NCI-H69 (cell line): ENCODE measurements at regions not wholly inside any gene's neighbourhood (a gene's known extent, or its start where the extent isn't known, plus 50 kb on each side); places are given as distances from the start of the nearest gene placed in this dataset.
A peak's percentile ranks its signal among the peaks of the same experiment; 100 is the strongest.
"Not testable (repeated sequence)": the region's sequence is repeated elsewhere in the genome, so short reads cannot be mapped to it uniquely, and the experiment has no call there.

ENCODE experiments used
- DNase-seq: peaks from one replicate; lab custom pipeline; 2025; lab: John Stamatoyannopoulos, UW

DNA sequence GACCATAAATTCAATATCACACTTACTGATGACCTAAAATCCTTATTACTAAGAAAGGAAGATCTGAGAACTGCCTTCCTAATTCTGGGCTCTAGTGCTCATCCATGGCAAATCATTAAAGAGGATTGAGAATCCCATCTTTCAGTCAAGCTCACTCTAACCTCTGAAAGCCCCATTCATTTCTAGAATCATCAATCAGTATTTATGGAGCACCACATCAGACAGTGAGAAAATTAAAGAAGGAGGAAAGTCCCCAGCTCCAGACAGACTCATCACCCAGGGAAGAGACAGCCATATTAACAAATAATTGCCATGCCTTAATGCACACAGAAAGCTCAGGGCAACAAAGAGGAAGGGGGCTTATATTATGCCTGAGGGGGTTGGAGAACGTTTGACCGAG, 256.1 kb upstream of the SOX9 start:
- no peak for DNase-seq

DNA sequence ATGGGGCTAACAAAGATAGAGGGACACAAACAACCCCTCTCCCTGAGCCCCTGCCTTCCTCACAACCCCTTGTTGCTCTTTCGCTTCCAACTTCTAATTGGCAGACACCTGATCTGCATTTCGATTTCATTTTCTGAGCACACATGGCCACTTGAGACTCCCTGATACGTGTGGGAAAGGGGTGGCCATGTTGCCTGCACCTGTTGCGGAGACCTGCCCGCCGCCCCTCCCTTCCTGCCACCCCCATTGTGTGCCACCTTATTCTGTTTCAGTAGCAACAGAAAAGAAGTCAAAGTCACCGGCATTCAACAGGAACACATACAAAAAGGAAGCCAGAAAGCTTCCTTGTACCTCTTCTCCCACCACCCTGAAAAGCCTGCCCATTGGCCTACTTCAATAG, 254.7 kb upstream of the SOX9 start:
- DNase-seq: no peak

DNA sequence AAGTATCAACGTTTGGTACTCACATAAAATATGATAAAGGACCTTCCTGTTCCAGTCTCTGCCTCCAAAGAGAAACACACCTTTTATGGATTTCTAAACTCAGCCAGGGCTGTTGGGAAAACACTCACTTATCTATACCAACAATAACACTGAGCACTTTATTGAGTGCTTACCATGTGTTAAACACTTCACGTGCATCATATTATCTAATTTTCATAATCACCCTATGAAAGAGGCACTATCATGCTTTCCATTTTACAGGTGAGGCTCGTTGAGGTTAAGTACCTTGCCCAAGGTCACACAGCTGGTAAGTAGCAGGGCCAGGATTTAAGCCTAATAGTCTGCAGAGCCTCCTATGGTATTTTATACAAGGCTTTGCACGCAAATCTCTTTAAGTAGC, 251.5 kb upstream of the SOX9 start:
- no peak for DNase-seq

DNA sequence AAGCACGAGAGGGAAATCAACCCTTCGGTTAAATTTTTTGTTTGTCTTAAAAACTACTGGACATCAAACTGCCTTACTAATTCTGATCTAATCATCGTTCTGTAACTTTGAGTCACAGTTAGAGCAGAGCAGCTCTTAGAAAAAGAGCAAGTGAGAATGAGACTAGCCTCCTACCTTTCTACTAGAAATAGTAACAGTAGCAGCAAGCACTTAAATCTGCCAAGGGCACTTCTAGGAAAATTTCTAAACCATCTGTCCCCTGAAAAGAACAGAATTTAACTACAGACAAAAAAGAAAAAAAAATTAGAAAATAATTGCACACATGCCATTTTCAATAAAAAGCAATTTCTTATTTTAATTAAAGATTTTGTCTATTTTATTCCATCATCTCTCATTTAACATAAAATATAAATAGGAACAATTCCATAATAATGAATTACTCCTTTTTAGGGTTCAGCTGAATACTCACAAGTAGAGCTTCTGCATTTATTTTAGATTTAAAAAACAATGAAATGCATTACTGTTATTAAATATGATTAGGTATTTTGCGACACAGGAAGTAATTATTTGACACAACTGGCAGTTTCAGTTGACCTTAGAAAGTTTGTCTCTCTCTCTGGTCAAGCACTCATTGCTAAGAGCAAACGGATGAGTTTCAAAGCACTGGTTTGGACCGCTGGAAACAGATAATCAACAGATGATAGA, 250.8 kb upstream of the SOX9 start:
- peak; percentile 24 for DNase-seq

DNA sequence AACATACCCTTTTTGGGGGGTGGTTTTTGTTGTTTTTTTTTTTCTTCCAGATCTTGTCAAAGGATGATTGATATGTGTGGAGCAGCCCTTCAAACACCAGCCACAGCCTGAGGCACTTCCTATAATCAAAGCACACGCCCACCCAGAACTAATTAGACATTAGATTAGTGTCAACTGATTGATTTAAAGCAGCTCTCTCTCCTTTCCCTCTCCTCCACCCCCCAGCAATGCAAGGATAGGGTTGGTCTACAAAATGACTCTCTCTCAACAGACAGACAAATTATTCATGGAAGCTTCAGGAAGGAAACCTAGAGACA, 250.3 kb upstream of the SOX9 start:
- peak; percentile 87 for DNase-seq

DNA sequence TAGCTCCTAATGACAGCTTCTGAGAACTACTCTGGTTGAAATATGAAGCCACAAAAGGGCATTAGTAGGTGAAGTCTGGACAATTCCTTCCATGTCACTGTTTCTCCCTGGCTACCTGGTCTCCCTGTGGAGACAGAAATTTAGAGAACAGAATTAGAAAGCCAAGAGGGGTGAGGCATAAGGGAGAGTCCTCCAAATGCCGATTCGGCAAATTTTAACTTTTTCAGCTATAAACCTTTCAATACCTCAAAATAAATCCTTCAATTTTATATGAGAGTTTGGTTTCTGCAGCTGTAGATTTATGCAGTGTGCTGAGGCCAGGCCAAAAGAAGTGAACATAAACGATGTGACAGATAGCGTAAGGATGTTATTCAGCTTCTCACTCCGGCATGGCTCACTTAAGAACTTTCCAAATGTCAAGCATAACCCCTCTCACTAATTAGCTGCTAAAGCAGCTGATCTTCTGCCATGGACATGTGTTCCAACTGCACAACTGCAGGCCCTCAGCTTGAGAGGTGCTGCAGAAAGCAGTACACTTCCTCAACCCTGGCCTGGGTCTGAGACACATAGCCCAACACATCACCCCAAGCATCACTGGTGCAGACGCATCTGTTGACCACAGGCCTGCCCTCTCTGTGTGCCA, 247.9 kb upstream of the SOX9 start:
- DNase-seq: no peak

DNA sequence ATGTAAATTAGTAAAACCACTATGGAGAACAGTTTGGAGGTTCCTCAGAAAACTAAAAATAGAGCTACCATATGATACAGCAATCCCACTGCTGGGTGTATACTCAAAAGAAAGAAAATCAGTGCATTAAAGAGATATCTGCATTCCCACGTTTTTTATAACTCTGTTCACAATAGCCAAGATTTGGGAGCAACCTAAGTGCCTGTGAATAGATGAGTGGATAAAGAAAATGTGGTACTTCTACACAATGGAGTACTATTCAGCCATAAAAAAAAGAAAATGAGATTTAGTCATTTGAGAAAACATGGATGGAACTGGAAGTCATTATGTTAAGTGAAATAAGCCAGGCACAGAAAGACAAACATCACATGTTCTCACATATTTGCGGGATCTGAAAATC, 246.0 kb upstream of the SOX9 start:
- not testable (repeated sequence) for DNase-seq

DNA sequence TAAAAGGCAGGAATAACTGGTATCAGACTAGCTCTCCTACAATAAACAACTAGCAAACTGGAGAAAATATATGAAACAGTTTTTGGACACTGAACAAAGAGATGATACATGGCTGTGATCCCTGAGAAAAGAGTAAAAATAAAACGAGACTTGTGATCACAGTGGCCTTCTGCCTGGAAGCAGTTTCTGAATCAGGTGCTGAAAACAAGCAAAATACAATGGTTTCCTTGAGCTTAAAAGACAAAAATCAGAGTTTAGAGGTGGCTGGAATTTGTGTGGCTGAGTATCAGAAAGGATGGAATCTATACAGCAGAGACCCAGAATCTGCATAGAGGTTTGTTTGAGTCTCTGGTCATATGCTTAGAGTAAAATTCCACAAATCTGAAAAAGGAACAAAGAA, 242.5 kb upstream of the SOX9 start:
- DNase-seq: no peak

DNA sequence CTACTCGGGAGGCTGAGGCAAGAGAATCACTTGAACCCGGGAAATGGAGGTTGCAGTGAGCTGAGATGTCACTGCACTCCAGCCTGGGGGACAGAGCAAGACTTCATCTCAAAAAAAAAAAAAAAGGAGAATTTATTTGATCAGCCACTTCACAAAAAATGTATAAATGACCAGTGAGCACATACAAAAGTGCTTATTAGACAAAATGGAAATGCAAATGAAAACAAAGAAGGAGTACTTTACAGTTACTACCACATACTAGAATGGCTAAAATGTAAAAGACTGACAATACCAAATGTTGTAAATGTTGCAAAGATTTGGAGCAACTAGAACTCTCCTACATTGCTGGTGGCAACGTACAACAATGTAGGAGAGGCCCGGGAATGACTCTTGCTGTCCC, 241.8 kb upstream of the SOX9 start:
- no peak for DNase-seq

DNA sequence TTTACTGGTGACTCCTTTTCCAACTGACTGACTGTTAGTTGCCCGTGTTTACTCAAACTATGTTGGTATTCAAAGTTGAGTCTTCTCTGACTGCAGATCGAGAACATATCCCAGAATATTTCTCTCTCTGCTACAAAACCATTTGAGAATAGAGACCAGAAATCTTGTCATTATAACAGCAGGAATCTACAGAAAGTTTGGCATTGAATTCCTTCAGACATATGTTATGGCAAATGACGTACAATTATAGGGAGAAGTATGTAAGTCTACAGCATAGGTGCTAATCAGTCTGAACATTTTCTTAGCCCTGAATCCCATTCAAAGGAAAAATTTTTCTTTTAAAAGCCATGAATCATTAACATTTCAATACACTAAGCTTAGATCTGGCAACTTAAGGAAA, 239.8 kb upstream of the SOX9 start:
- no peak for DNase-seq

DNA sequence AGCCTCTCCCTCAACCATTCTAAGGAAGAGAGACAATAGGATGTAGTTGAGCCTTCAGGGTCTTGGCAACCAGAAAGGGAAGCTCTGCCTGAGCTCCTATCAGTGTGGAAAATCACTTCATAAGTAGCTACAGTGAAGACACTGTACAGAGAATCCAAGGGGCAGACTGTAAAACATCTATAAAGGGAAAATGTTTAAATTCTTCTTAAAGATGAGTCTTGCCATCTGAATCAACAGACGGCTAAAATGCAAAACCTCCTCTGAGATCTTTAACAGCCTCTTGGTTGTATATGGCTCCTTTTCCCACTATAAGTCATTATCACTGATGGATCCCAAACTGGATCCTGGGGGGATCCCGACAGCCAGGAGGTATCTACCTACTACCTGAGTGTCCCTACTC, 239.2 kb upstream of the SOX9 start:
- DNase-seq: no peak

DNA sequence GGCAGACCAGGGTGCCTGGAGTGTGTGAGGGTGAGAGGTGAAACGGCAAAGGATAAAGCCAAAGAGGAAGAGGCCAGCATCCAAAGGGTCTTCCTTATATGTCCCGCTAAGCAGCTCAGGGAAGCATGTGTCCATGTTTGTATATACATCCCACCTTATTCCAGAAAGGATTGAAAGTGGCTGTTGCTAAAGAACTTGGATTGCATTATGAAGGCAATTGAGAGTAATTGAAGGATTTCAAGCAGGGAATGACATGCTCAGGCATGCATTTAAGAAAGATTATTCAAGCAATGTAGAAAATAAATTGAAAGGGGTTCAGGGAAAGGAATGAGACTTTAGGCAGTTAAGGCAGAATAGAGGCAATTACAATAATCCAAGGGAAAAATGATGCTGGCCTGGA, 237.6 kb upstream of the SOX9 start:
- DNase-seq: no peak

DNA sequence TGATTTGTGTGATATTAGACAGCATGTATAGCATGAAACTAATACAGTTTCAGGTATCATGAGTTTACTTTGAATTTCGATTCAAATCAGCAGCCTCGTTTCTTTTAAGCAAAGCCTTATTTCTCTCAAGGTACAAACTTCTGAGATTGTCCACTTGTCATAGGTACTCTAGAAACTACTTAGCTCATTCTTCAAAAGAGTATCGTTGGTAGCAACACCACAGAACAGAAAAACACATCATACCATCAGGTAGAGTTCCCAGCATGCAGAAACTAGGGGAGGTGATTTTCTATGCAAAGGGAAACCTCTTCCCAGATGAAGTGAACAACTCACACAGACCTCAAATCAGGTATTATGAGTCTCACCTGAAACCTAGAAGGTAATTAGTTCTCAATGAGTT, 237.0 kb upstream of the SOX9 start:
- no peak for DNase-seq

DNA sequence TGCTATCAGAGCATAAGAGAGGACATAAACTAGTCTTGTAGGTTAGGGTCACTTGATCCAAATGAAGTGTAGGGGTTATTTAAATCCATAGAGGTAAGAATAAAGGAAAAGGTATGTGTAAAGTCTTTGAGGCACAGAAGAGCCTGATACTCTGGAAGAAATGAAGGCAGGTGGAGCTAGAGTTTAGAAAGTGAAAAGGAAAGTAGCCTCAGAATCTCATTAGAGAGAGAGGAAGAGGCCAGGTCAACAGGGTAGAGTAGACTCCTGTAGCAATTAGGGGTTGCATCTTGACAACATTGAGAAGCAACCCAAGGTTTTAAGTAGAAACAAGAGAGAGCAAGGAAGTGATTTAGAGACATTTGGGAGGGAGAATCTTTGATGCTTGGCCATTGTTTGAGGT, 235.2 kb upstream of the SOX9 start:
- no peak for DNase-seq

DNA sequence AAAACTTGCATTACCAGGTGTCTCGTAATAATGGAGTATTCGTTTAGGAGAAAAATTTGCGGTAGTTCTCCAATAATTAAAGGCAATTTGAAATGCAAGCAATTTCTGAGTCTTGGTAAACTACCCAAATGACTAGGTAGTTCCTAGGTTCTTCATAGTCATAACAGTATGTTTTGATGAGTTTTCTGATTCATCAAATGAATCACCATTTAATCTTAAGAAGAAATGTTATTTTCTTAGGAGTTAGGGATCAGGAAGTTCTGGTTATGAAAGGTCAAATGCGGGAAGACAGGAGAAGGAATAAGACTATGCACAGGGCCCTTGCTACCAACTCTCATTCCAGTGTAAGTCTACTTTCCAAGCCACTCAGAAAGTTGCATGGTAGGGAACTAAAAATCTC, 221.5 kb upstream of the SOX9 start:
- no peak for DNase-seq

DNA sequence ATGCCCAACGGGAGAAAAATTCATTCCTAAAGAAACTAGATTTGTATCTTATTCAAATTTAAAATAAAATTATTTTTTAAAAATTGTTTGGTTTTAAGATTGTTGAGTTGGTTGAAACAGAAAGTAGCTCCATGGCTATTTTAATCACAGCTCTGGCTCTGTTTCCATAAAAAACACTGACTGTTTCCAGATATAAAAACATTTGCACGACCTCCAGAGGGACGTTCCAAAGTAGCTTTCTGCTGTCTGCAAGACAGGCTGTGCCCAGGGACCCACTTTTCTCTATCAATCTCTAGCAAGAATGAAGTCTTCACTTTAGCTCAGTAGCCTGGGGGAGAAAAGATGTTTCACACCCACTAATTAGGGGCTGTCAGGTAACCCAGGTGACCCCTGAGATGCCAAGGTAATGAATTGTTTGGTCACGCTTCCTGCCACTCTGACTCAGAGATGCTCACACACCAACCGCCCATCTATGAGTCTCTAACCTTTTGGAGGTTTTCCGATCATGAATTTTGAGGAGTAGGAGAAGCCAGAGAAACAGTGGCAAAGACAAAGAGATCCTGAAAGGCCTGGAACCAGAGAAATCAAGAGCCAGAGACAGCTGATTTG, 220.1 kb upstream of the SOX9 start:
- peak; percentile 96 for DNase-seq

DNA sequence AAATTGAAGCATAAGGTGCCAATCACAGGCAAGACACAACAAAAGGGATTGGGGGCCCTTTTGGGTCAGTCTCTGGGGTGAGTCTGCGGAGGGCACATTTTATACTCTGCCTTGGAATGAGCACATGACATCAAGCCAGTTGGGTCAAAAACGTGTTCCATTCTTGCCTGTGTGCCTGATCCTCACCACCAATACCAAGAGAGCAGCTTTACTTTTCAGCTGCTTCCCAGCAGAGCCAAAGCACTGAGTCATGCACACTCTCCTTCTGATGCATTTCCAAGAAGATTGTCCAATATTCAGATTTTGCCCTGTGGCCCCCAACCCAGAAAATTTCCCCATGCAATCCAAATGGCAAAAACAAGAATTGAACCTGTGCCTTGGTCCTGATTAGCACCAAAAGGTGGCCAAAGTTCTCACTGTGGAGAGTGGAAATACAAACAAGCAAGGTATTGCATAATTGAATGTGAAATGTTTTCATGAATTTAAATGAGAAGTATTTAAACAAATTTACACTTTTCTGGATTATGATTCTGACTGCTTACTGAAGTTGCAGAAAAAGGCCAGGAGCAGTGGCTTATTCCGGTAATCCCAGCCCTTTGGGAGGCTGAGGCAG, 217.8 kb upstream of the SOX9 start:
- no peak for DNase-seq

DNA sequence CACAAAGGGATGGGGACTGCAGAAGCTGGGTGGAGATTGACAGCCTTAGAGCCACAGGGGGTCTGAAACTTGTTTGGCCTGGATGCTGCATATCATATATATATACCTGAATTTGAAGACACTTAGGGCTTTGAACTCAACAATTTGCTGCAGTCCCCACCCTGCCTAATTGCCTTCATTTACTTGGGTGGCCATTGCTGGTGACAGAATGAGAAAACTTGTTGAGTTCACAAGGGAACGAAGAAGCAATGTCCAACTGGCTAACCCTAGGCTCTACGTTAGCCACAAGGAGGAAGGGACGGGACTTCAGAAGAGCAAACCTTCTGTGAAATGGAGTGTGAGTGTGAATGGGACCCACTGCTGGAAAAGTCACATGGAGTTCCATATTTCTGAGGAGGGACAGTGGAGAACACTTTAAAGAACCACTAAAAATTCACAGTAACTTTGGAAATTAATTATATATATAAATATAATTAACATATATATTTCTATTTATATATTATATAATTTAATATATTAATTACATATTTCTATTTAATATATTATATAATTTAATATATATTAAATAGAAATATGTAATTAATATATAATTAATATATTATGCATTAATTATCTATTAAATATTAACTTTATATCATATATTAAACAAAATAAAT, 215.3 kb upstream of the SOX9 start:
- peak; percentile 64 for DNase-seq

DNA sequence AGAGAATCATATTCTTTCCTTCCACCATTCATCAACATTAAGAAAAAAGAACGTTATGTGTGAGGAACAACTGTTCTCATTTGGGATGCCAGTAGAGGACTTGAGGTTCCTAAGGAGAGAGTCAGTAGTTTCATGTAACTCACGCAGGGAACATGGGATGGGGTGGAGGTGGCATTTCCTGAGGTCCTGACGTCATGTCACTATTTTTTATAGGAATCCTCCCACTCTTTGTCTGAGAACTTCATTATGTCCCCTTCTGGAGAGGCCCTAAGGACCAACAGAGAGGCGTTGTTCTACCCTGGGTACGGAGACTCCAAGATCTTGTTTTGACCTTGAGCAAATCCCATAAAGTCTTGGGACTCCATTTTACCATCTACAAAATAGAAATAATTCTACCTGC, 211.7 kb upstream of the SOX9 start:
- DNase-seq: no peak

DNA sequence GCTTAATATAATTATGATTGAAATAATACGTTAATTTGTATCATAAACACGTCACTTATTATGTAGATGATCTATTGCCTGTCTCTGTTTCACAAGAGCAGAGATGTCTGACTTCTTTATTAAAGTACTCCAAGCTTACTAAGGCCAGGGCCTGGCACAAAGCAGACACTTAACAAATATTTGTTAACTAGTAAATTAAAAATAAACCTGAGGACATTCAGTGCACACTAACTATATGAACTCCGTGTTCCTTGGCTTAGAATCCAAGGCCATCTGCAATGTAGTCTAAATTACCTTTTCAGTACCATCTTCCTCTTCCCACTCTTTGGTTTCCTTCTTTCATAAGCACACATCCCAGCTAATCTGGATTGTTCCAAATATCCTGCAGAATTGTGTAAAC, 210.8 kb upstream of the SOX9 start:
- DNase-seq: no peak

DNA sequence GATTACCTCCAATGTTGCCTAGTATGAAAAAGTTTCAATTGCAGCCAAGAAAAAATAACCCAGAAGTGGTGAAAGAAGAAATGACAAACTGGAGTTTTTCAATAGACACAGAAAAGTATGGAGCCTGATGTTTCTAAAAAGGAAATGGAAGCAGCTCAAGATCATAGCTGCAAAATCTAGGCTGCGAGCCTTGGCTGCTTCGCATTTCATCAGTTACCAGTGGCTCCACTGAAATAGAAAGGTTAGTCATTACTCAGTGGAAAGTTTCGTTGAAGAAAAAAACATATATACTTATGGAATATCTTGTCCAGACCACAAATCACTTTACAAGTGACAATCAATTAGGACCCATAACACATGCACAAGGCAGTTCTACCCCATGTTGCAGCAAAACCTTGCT, 206.8 kb upstream of the SOX9 start:
- no peak for DNase-seq

DNA sequence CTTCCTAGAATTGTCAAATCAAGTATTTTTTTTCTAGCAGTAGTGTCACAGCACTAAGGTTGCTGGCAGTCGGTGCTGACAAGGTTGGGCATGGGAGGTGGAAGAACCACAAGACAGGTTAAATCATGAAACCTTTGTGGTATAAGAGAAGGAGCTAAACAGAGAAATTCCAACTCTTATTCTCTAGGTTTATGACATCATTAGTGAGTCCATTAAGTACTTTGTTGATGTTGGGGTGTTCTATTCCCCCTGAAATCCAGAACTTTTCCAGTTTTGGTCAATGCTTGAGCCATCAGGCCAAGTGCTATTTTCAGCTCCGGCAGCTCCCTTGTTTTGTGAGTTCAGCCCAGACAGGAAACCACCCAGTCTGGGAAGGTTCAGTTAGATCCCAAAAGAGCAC, 206.0 kb upstream of the SOX9 start:
- DNase-seq: no peak

DNA sequence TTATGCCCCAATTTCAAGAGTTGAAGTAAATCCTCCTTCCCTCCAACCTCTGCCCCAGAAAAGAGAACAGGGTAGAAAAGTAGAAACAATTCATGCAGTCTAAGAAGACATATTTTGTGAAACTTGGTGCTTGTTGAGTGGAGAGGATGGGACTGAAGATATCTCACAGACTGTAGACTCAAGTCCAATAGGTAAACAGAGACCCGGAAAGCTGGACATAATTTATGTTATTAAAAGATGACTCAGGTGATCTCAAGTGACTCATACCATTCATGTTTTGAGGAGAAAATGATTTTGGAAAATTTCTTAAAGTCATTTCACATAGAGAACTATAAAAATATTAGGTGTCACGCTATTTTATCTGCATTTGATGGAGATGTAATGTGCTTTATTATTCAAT, 203.1 kb upstream of the SOX9 start:
- DNase-seq: no peak
